T1000 (cell line): ENCODE measurements at regions not wholly inside any gene's neighbourhood (a gene's known extent, or its start where the extent isn't known, plus 50 kb on each side); places are given as distances from the start of the nearest gene placed in this dataset.
"Not testable (repeated sequence)": the region's sequence is repeated elsewhere in the genome, so short reads cannot be mapped to it uniquely, and the experiment has no call there.

Experiments
- DNase-seq: peaks from one replicate; lab custom pipeline; 2025; ENCODE audit warnings: mixed read lengths; lab: John Stamatoyannopoulos, UW

GRCh38 chrX:125378205-125378604 is 58.5 kb downstream of the TEX13C start:
- DNase-seq = no peak

GRCh38 chrX:125378770-125379169 is 59.1 kb downstream of the TEX13C start:
- no peak for DNase-seq

DNA sequence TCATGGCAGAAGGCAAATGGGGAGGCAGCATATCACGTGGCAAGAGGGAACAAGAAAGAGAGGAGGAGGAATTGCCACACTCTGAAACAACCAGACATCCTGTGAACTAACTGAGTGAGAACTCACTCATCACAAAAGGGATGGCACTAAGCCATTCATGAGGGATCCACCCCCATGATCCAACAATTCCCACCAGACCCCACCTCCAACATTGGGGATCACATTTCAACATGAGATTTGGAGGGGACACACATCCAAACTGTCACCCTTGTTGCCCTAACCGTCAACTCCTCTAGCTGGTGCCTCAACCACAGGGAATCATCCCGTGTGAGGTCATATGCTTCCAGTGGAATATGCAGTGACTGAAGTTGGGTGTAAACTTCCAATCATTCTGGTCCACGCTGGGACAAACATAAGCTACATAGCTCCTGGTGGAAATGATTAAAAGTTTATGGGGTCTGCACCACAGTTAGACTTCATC is 62.5 kb downstream of the TEX13C start:
- no peak for DNase-seq

DNA sequence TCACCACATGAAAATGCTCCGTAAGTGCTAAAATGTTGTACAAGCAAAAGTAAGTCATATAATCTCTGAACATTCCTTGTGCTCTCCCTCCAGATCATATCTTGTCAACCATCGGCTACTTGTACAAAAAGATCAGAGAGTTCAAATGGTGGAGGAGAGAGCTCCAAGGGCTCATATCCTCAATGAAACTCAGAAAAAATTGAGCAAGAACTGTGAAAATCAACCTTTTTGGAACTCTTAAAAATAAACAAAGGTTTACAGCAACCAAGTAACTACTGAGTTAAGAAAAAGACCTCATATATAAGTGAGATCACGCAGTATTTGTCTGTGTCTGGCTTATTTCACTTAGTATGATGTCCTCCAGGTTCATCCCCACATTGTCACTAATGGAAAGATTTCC is 63.2 kb downstream of the TEX13C start:
- DNase-seq = no peak

- no peak for DNase-seq
Observed at GRCh38 chrX:125384867-125385266, 65.2 kb downstream of the TEX13C start.

- no peak for DNase-seq
Observed at GRCh38 chrX:125387945-125388344, 68.3 kb downstream of the TEX13C start.

DNA sequence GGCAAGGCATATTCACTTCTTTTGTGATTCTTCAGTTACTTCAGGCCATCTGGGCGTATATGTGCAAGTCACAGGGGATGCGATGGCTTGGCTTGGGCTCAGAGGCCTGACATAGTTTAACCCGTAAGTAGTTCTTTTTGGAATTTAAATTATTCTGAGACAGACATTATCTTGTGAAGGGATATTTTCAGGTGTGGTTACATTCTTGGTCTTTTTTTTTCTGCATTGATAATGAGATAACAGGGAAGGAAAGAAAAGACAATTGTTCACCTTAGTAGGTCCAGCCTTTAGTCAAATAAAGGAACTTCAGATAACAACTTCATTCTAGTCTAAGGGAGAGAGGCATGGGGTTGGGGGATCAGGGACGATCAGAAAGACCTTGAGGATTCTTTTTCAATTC is 74.8 kb downstream of the TEX13C start:
- DNase-seq = no peak

GRCh38 chrX:125395626-125396025 is 76.0 kb downstream of the TEX13C start:
- no peak for DNase-seq

DNA sequence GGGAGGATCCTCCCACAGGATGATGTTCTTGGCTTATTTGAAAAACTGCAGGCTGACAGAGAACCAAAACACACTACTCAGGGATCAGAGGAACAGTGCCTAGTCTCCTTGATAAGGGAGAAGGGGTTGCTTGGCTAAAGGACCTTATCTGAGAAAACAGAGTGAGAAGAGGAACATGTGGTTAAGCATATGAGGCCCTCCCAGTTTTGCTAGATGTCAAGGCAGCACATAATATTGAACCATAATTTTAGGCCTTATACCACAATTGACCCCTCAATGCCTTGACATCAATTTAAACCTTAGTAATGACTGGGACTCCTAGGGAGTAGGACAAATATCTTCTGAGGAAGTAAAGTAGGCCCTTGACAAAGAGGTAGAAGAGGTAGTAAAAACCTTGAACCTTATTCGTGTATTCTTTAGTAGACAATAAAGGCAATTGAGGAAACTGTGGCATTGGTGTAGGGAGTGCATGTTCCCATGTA is 79.3 kb downstream of the TEX13C start:
- DNase-seq = no peak

- DNase-seq = no peak
Observed at GRCh38 chrX:125402807-125403206, 83.1 kb downstream of the TEX13C start.

- DNase-seq = no peak
Observed at GRCh38 chrX:125404667-125405160, 85.0 kb downstream of the TEX13C start.

DNA sequence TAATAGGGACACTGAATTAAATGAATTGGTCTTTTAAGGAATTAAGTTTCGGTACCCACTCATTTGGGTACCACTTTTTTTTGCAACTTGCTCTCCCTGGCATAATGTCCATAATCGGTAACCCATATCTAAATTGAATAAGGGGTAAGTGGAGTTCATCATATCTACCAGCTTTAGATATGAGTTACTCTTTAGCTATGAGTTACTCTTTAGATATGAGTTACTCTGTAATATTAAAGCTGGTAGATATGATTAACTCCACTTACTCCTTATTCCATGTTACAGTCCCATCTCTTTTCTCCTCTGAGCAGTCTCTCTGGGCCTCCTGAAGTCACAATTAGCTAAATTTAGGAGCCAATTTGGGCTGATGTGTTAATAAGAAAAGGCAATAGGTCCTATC is 85.7 kb downstream of the TEX13C start:
- DNase-seq = no peak

DNA sequence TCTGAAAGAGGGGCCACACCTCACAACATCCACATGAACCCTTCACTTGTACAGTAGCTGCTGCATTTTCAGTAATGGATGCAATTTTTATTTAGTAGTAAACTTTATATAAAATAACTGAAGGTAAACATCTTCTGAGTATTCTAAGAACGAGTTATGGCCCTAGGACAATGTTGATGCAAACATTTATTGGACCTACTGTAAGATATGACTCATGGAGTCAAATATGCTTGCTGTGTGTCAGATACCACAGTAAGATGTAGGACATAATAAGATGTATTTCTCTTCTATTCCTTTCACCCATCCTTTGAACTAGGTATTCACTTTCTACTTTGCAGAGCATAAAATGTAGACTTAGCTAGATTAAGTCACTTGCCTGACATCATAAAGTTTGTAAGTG is 87.6 kb downstream of the TEX13C start:
- DNase-seq = no peak

GRCh38 chrX:125420809-125421208 is 101.1 kb downstream of the TEX13C start:
- DNase-seq = no peak

DNA sequence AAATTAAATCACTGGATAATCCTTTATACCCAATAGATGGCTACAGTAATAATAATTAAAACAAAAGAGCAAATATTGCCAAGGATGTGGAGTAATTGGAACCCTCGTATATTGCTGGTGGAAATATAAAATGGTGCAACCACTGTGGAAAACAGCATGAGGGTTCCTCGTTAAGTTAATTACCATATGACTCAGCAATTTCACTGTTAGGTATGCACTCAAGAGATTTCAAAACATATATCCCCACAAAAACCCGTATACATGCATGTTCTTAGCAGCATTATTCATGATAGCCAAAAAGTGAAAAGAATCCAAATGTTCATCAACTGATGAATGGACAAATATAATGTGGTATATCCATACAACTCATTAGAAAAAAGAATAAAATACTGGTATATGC is 103.3 kb downstream of the TEX13C start:
- DNase-seq = no peak

GRCh38 chrX:125424536-125424935 is 104.9 kb downstream of the TEX13C start:
- DNase-seq = no peak

DNA sequence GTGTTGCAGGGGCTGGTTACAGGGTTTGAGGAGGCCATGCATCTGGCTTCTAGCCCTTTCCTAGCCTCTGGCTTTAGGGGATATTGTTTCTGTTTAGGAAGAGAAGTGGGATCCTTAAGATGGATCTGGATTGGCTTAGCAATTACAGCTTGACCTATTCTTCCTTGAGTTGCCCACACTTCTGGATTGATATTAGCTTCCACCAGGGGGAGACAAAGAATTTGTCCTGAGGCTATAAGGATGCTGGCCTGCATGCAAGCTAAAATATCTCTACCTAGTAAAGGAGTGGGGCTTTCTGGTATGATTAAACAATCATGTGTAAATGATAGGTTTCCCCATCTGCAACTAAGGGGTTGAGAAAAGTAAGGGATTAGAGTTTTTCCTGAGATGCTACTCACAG is 117.2 kb downstream of the TEX13C start:
- DNase-seq = no peak

DNA sequence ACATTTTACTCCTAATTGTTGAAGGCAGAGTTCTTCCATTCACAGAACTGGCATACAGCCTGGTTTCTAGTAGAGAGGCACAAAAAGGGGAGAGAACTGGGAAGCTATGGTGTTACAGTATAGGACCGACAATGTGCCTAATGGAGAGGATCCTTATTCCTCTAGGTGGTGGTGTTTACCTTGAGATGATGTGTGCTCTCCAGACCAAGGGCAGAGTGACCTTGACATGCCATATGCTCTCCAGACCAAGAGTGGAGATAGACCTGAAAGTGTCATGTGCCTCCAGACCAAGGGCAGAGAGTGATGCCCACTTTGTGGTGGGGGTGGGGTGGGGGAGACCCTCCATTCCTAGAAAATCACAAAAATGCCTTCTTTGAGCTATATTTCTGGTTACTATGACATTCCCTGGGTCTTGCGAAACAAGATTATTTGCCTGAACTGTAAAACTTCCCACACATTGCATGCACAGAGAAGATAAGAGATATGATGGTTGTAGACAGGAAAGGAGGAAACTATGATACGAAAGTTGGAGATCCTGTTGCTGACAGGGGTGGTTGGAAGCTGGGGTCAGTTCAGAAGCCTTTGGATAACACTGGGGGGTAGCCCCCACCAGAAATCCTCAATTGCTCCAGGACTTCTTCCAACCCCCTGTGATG is 119.7 kb downstream of the TEX13C start:
- DNase-seq = no peak

DNA sequence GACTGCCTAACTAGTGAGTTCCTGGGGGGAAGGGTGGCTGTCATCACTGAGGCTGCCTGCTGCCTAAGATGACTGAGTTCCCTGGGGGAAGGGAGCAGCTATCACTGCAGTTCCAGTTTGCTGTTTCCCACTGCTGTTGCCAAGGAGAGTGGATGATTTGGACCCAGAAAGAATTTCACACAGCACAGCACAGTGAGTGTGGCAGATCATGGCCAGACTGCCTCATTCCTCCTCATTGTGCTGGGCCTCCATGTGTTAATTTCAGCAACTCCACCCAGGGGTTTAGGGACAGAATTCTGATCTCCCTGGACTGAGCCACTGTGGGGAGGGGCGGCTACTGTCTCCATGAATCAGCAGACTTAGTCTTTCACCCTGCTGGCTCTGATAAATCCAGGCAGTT is 125.0 kb downstream of the TEX13C start:
- no peak for DNase-seq

- no peak for DNase-seq
Observed at GRCh38 chrX:125475482-125475881, 155.8 kb downstream of the TEX13C start.

DNA sequence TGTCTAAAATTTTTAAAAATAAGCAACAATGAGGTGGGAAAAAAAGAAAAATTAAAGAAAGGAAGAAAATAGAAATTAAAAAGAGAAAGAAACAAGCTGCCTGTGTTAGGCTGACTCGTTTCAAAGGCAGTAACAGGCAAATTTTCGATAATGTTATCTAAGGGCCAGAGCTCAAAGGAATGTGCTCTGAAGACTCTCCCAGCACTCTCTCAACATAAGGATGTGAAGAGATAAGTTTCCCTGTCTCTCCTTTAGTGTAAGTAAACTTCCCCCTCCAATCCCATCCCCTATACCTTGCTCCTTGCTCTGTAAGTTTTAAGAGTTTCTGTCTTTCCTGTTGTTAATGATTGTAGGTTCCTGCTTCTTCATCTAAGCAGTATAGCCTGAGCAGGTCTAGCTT is 172.8 kb downstream of the TEX13C start:
- DNase-seq = no peak

DNA sequence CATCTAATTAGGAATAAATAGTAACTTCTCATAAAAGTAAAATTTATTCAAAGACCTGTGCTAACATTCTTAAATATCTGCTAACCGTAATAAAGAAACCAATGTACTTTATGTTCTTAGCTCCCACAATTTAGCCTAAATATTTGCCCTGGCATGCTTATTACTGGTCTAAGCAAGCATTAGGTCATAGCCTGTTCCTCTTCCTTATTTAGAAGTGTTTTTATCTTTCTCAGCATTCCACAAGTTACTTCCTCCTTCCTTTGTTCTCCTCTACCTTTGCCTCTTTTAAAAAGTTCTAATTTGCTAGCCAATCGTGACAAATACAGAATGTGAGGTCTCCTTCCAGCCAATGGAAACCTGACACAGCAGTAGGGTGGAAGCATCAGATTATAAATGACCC is 173.3 kb downstream of the TEX13C start:
- DNase-seq = not testable (repeated sequence)

- no peak for DNase-seq
Observed at GRCh38 chrX:125497667-125498066, 178.0 kb downstream of the TEX13C start.

GRCh38 chrX:125503769-125504168 is 184.1 kb downstream of the TEX13C start:
- DNase-seq = no peak
